B cell (primary cell): ENCODE measurements at regions not wholly inside any gene's neighbourhood (a gene's known extent, or its start where the extent isn't known, plus 50 kb on each side); places are given as distances from the start of the nearest gene placed in this dataset.

Source experiments
- ATAC-seq: fragments of 200-7000 bp; cut with Tn5 transposase; one replicate; pipeline ENCODE4 v1.10.0; 2021; ENCODE audit warnings: low read depth, mild to moderate bottlenecking, moderate number of reproducible peaks, moderate library complexity
- CTCF ChIA-PET: fragments of 350-600 bp; sonication (Branson Sonifier 250); formaldehyde crosslinking; loops from one replicate; lab custom pipeline; 2021; ENCODE audit warnings: antibody characterized with exemption, inconsistent platforms; lab: Charles Lee
- POLR2A ChIA-PET: fragments of 350-600 bp; sonication (Branson Sonifier 250); formaldehyde crosslinking; loops from one replicate; lab custom pipeline; 2021; ENCODE audit warnings: antibody characterized with exemption; lab: Charles Lee
- DNase-seq: peaks from one replicate; pipeline ENCODE4 v3.0.0; 2013
- H2AFZ ChIP-seq: 2 replicates; pipeline ENCODE4 v1.6.1; 2012; ENCODE audit warnings: mild to moderate bottlenecking, low read depth, low read length; ENCODE audit not compliant: insufficient read depth, poor library complexity, severe bottlenecking
- H3K27ac ChIP-seq, 2 donors: 1 replicate in 1 of 2; 2 replicates in 1 of 2; pipeline ENCODE4 v1.5.1; 2012 to 2013; ENCODE audit warnings: low read length in 2 of 2, mild to moderate bottlenecking in 2 of 2, moderate library complexity in 1 of 2
- H3K27me3 ChIP-seq, 4 experiments: fragments of 200-600 bp in 1 of 4; sonication (generic) in 1 of 4; replicated peaks in 1 of 4; 1 replicate in 2 of 4; 2 replicates in 2 of 4; pipeline versions ENCODE4 v1.6.1 to v1.7.0; 2013 to 2016; ENCODE audit warnings: low read length in 3 of 4, mild to moderate bottlenecking in 2 of 4, mixed read lengths in 1 of 4, moderate library complexity in 1 of 4; ENCODE audit not compliant: insufficient read depth in 4 of 4, control insufficient read depth in 3 of 4; ENCODE audit errors: control extremely low read depth in 1 of 4
- H3K36me3 ChIP-seq, 2 experiments: replicated peaks in 1 of 2; 1 replicate in 1 of 2; 2 replicates in 1 of 2; pipeline versions ENCODE4 v1.6.1 to v1.7.1; 2013; ENCODE audit warnings: low read length in 1 of 2; ENCODE audit not compliant: insufficient read depth in 2 of 2, control insufficient read depth in 1 of 2; ENCODE audit errors: control extremely low read depth in 1 of 2, extremely low read depth in 1 of 2
- H3K4me1 ChIP-seq, 2 donors: fragments of 200-600 bp in 1 of 2; sonication (generic) in 1 of 2; 1 replicate in 1 of 2; 2 replicates in 1 of 2; pipeline versions ENCODE4 v1.5.1 to v1.6.1; 2013 to 2017; ENCODE audit warnings: low read length in 2 of 2; ENCODE audit not compliant: control insufficient read depth in 2 of 2, insufficient read depth in 2 of 2
- H3K4me2 ChIP-seq: replicated peaks from 2 replicates; pipeline ENCODE3; 2012; ENCODE audit warnings: mild to moderate bottlenecking, low read depth, low read length; ENCODE audit not compliant: poor library complexity, severe bottlenecking
- H3K4me3 ChIP-seq, 5 experiments: fragments of 200-600 bp in 1 of 5; sonication (generic) in 1 of 5; 1 replicate in 3 of 5; 2 replicates in 2 of 5; pipeline versions ENCODE4 v1.5.1 to v1.7.0; 2011 to 2016; ENCODE audit warnings: low read length in 4 of 5, mild to moderate bottlenecking in 4 of 5, low read depth in 2 of 5, control low read depth in 1 of 5, moderate library complexity in 1 of 5; ENCODE audit not compliant: insufficient read depth in 1 of 5; ENCODE audit errors: control extremely low read depth in 1 of 5, extremely low read depth in 1 of 5
- H3K79me2 ChIP-seq: fragments of 200-600 bp; sonication (generic); one replicate; pipeline ENCODE4 v1.6.0; 2016; ENCODE audit warnings: low read length; ENCODE audit not compliant: control insufficient read depth, insufficient read depth
- H3K9ac ChIP-seq: fragments of 200-600 bp; sonication (generic); 2 replicates; pipeline ENCODE4 v1.6.1; 2017; ENCODE audit warnings: mild to moderate bottlenecking, low read length, moderate library complexity
- H3K9me3 ChIP-seq, 3 donors: one replicate each; pipeline versions ENCODE4 v1.6.1 to v1.7.1; 2013; ENCODE audit warnings: low read length in 2 of 3; ENCODE audit not compliant: control insufficient read depth in 2 of 3, insufficient read depth in 1 of 3; ENCODE audit errors: control extremely low read depth in 1 of 3
- H4K20me1 ChIP-seq: 2 replicates; pipeline ENCODE4 v1.6.0; 2012; ENCODE audit warnings: mild to moderate bottlenecking, low read length; ENCODE audit not compliant: insufficient read depth, control insufficient read depth, poor library complexity, severe bottlenecking
- H3K27ac Mint-ChIP-seq: one replicate; pipeline ENCODE4 v1.8.0; 2021; ENCODE audit warnings: mixed read lengths
- H3K27me3 Mint-ChIP-seq: one replicate; pipeline ENCODE4 v1.8.0; 2021; ENCODE audit warnings: mixed read lengths
- H3K4me1 Mint-ChIP-seq: one replicate; pipeline ENCODE4 v1.8.0; 2021; ENCODE audit warnings: mixed read lengths
- H3K4me3 Mint-ChIP-seq: one replicate; pipeline ENCODE4 v1.8.0; 2021; ENCODE audit warnings: mixed read lengths
- H3K9me3 Mint-ChIP-seq: one replicate; pipeline ENCODE4 v1.8.0; 2022; ENCODE audit warnings: mixed read lengths; ENCODE audit not compliant: insufficient read depth
- CTCF ChIP-seq: fragments of 200-600 bp; IDR thresholded peaks from one replicate; pipeline ENCODE4 v1.8.0; 2022; ENCODE audit warnings: antibody characterized with exemption, mild to moderate bottlenecking
- EZH2 ChIP-seq: IDR thresholded peaks from 2 replicates; pipeline ENCODE4 v1.6.1; 2012; ENCODE audit warnings: borderline replicate concordance, low read depth, mild to moderate bottlenecking, moderate library complexity, low read length; ENCODE audit not compliant: insufficient read depth, poor library complexity, severe bottlenecking
- WGBS: methylation state at CpG from one replicate; pipeline ENCODE4 v1.1.5; 2013; ENCODE audit warnings: missing lambda C conversion rate; ENCODE audit not compliant: insufficient coverage; 5-methylcytosine and 5-hydroxymethylcytosine counted together
- intact Hi-C: fragments of 100-400 bp; cut with micrococcal nuclease; formaldehyde crosslinking; loops from one replicate; pipeline ENCODE4 v1.10.0; 2022

GRCh38 chr15:91412138-91412928 lies 312.3 kb downstream of the SV2B start:
- Histone ChIP-seq H4K20me1 (no peaks in the 10 kb centered on the region), H3K9ac (no peak overlapping the region), H3K9me3 (no peaks in the 10 kb centered on the region), H3K4me3 (no peak overlapping the region), H3K27me3 (no peaks in the 10 kb centered on the region), H3K4me2 (no peak overlapping the region), H3K79me2 (no peaks in the 10 kb centered on the region), H3K27ac (no peak overlapping the region), H3K4me1 (no peaks in the 10 kb centered on the region), H3K36me3 (no peaks in the 10 kb centered on the region), H2AFZ (no peak overlapping the region)
- intact Hi-C loops: no loop called here
- Mint-ChIP-seq H3K4me1 (no peaks in the 10 kb centered on the region), H3K4me3 (no peak overlapping the region), H3K9me3 (no peaks in the 10 kb centered on the region), H3K27me3 (no peaks in the 10 kb centered on the region), H3K27ac (no peak overlapping the region)
- CTCF ChIA-PET: no interaction called here
- ATAC-seq: no peak
- POLR2A ChIA-PET: no interaction called here
- no CpG with 5 or more reads among the region's 5 CpGs for WGBS
- DNase-seq: no peak
- TF ChIP-seq EZH2 (no peak), CTCF (no peak)

GRCh38 chr15:91413142-91413541 lies 313.1 kb downstream of the SV2B start:
- CTCF ChIA-PET: no interaction called here
- Histone ChIP-seq H2AFZ (no peak overlapping the region), H3K4me1 (no peaks in the 10 kb centered on the region), H3K9me3 (no peaks in the 10 kb centered on the region), H3K27ac (no peak overlapping the region), H3K4me2 (no peak overlapping the region), H3K9ac (no peak overlapping the region), H3K36me3 (no peaks in the 10 kb centered on the region), H3K79me2 (no peaks in the 10 kb centered on the region), H4K20me1 (no peaks in the 10 kb centered on the region), H3K27me3 (no peaks in the 10 kb centered on the region), H3K4me3 (no peak overlapping the region)
- POLR2A ChIA-PET: no interaction called here
- Mint-ChIP-seq H3K9me3 (no peaks in the 10 kb centered on the region), H3K27ac (no peak overlapping the region), H3K27me3 (no peaks in the 10 kb centered on the region), H3K4me1 (no peaks in the 10 kb centered on the region), H3K4me3 (no peak overlapping the region)
- no peak for DNase-seq
- no CpG with 5 or more reads among the region's 2 CpGs for WGBS
- no peak for ATAC-seq
- intact Hi-C loops: no loop called here
- TF ChIP-seq EZH2 (no peak), CTCF (no peak)
